Activated T-cell treated with anti-CD3 and anti-CD28 coated beads, Interleukin-2, amount 50 U/mL, for 48 hours (primary cell): ENCODE measurements at regions not wholly inside any gene's neighbourhood (a gene's known extent, or its start where the extent isn't known, plus 50 kb on each side); places are given as distances from the start of the nearest gene placed in this dataset.

ENCODE experiments used
- DNase-seq, 2 experiments: peaks; one replicate each; pipeline ENCODE4 v3.0.0-alpha.2; 2020

DNA sequence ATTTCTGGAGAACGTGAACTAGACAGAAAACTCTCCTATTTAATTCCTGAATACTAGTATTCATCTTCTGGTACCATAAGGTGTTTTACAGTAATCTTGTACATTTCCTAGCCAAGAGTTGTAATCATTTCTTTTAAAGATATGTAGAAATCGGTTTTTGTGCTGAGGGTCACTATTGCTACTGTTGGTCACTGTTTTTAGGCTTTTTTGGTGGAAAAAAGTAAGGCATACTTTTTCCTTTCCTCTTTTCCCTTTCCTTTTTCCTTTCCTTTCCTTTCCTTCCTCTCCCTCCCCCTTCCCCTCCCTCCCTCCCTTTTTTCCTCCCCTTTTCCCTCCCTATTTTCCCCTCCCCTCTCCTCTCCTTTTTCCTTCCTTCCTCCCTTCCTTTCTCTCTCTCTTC is 706.4 kb upstream of the GOT2 start:
- no peak for DNase-seq

GRCh38 chr16:59432896-59433295 is 698.8 kb upstream of the GOT2 start:
- no peak for DNase-seq

GRCh38 chr16:59432276-59432675 is 698.2 kb upstream of the GOT2 start:
- DNase-seq: no peak

GRCh38 chr16:59424714-59425273 is 690.7 kb upstream of the GOT2 start:
- no peak for DNase-seq

- no peak for DNase-seq
Measured at GRCh38 chr16:59411961-59412841, 678.1 kb upstream of the GOT2 start.

DNA sequence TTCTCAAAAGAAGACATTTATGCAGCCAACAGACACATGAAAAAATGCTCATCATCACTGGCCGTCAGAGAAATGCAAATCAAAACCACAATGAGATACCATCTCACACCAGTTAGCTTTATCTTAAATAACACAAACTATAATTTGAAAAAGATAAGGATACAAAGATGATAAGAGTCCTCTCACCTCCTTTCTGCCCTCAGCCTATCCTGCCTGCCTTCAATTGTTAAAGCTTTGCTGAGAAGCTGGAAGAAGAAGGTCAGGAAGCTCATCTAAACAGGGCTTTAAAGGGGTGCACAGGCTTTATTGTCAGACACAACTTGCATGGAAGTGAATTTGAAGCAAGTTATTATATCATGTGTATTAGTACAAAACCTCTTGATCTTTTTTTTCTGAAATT is 676.3 kb upstream of the GOT2 start:
- DNase-seq: no peak

GRCh38 chr16:59405802-59406201 is 671.7 kb upstream of the GOT2 start:
- no peak for DNase-seq

DNA sequence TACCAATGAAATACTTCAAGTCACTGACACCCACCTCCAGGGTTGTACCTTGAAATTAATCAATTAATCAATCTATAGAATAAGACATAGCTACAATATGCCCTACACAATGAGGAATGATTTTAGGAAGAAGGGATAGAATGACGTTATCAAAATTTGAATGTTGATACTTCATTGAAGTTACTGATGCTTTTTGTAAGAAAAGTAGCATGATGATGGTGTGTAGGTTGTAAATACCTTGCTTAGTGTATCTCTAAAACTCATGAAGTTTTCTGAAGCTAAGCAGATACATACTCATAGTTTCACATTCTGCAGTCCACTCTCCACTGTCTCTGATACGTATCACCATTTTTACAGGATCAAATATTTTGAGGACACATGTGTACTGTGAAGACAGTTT is 670.4 kb upstream of the GOT2 start:
- DNase-seq: no peak

- no peak for DNase-seq
Measured at GRCh38 chr16:59400830-59401229, 666.7 kb upstream of the GOT2 start.

GRCh38 chr16:59397638-59398037 is 663.5 kb upstream of the GOT2 start:
- DNase-seq: no peak

DNA sequence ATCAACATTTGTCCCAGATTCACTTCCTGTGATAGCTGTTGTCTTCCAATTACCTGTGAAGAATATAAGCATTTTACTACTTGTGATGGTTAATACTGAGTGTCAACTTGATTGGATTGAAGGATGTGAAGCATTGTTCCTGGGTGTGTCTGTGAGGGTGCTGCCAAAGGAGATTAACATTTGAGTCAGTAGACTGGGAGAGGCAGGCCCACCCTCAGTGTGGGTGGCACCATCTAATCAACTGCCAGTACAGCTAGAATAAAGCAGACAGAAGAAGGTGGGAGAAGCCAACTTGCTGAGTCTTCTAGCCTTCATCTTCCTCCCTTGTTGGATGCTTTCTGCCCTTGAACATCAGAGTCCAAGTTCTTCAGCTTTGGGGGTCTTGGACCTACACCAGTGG is 660.4 kb upstream of the GOT2 start:
- no peak for DNase-seq

GRCh38 chr16:59392911-59393310 is 658.8 kb upstream of the GOT2 start:
- no peak for DNase-seq

DNA sequence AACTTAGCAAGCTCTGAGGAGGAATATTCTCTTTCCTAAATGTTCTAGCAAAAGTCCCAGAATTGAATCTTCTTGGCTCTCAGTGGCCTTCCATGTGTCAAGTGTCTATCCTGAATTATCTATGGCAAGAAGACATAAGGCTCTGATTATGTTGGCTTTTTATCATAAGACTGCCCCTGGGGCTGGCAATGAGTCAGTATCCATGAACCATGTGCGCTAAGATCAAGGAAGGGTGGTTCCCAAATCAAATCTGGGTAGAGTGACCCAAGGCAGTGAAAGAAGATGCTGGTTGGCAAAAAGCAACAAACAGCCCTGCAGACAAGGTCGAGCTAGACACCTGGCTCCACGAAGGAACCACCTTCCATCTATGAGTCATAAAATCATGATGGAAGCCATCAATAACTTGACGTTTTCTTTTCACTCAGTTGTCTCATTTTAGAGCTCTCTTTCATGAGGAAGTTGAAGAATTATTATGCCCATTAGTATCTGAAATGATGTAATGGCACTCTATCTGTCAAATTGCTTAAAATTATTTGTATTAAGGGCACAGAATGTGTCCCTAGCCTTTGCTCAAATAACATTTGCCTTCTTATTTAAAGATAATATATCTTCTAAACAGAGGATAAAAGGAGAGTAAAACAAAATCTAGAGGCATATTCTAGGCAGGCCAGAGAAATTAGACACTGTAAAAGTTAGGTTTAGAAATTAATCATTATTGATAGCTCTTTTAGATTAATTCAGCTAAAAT is 657.7 kb upstream of the GOT2 start:
- no peak for DNase-seq

GRCh38 chr16:59385959-59386358 is 651.8 kb upstream of the GOT2 start:
- DNase-seq: no peak

- no peak for DNase-seq
Measured at GRCh38 chr16:59385491-59385890, 651.4 kb upstream of the GOT2 start.

- DNase-seq: no peak
Measured at GRCh38 chr16:59373632-59374031, 639.5 kb upstream of the GOT2 start.

GRCh38 chr16:59370717-59371116 is 636.6 kb upstream of the GOT2 start:
- no peak for DNase-seq

DNA sequence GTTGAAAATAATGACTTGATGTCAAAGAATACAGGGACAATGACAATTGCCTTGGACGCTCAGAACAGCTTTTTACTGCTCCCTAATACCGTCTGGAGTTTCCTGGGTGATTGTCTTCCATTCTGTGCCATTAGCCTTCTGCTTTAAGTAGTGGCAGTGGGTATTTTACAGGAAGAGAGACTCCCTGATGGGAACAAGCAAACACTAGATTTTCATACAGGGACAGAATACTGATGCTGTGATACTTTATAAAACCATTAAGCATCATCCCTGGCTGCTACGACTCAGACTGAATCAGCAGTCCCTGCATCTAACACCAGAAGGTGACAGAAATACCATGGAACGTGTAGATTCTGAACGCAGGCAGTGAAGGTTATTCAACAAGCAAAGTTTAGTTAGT is 635.4 kb upstream of the GOT2 start:
- no peak for DNase-seq

DNA sequence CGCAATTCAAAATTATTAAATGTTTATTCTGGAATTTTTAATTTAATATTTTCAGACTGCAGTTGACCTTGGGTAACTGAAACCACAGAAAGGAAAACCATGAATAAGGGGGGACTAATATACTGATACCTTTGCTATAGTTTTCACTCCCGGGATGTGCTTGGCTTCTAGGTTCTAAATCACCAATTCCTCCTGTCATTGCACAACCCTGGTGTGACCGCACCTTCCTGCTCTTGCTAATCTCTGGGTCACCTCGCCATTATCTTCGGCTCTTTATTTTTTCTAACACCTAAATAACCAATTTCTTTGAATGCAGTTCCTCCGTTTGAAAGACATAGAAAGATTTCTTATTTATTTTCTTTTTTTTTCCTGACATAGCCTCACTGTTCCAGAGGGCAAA is 634.5 kb upstream of the GOT2 start:
- DNase-seq: no peak

GRCh38 chr16:59356709-59357108 is 622.6 kb upstream of the GOT2 start:
- DNase-seq: no peak

DNA sequence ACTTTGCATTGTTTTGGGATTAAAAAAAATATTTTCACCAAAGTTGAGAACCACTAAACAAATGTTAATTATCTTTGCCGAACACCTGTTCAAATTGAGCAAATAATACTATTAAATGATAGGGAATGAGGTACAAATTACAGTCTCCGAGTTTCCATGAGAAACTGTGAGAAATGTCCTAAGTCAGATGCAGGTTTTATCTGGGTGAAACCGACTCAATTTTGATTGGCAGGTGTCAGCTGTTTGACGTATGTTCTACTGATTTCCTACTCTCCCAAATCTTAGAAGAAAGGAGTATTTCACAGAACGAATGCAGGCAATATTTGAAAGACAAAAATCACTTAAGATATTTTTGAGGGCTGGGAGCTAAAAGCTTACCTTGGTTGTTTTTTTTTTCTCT is 622.0 kb upstream of the GOT2 start:
- no peak for DNase-seq

DNA sequence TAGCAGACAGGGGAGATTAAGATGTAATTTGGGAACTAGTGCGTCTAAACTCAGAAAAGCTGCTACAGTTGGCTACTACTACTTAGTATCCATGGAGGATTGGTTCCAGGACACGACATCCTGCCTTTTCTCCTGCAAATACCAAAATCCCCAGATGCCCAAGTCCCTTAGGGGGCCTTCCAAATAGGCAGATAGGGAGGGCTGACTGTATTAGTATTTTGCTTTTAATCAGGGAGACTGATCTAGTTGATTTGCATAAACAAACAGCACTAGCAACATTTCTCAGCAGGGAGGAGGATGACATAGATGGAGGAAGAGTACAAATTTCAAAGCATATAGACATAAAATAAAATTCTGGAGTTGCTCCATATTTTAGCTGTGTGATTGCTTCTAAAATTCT is 621.6 kb upstream of the GOT2 start:
- no peak for DNase-seq

DNA sequence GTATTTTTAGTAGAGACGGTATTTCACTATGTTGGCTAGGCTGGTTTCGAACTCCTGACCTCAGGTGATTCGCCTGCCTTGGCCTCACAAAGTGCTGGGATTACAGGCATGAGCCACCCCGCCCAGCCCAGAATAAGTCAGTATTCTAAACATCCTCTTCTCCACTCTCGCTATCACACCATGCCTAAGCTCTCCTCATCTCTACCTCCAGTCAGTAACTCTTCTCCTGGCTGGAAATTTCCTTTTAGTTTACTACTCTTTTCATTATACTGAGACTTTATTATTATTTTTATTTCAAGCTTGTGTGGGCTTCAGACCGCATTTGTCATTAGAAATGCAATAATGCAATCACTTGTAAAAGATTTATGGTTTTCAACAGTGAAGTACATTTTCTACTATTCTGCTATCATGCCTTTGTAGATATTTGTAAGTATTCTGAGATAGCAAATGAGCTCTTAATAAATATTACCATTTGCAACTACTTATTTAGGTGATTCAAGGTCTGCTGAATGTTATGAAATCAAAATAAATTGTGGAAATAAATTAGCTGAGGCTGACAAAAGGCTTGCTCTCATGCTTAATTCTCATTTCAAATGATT is 617.3 kb upstream of the GOT2 start:
- DNase-seq: no peak

GRCh38 chr16:59350670-59351069 is 616.6 kb upstream of the GOT2 start:
- no peak for DNase-seq
